HepG2 (cell line): ENCODE measurements at regions not wholly inside any gene's neighbourhood (a gene's known extent, or its start where the extent isn't known, plus 50 kb on each side); places are given as distances from the start of the nearest gene placed in this dataset.

Experiments
- ATAC-seq: fragments of 200-7000 bp; cut with Tn5 transposase; 3 replicates; pipeline ENCODE4 v1.9.1; 2020; ENCODE audit warnings: mild to moderate bottlenecking, moderate library complexity
- BruUV-seq: library from RNA; stranded (reverse); fragments of 400-500 nt; replicated peaks from 2 replicates; lab custom pipeline; 2021; lab: Mats Ljungman, UMichigan
- CTCF ChIA-PET: fragments of 300-600 bp; formaldehyde crosslinking; extraction: SDS; loops from one replicate; lab custom pipeline; 2021; ENCODE audit warnings: low total read pairs, inconsistent platforms, low intra/inter-chr PET ratio; lab: Yijun Ruan, JAX
- POLR2A ChIA-PET: fragments of 350-600 bp; sonication (Branson Sonifier 250); formaldehyde crosslinking; loops from one replicate; lab custom pipeline; 2020; ENCODE audit warnings: antibody characterized with exemption, inconsistent platforms; lab: Yijun Ruan, JAX
- DNase-seq: peaks from one replicate; pipeline ENCODE4 v3.0.0-alpha.2; 2015; ENCODE audit warnings: low spot score
- FAIRE-seq: peaks from 3 replicates; lab custom pipeline; 2011; peaks lifted over from hg19 to GRCh38; lab: Jason Lieb, UNC
- H2AFZ ChIP-seq: one replicate; pipeline ENCODE4 v1.6.1; 2011; ENCODE audit warnings: low read length, inconsistent platforms
- H3K27ac ChIP-seq: fragments of 300-600 bp; 3 replicates; pipeline ENCODE4 v1.8.0; 2011; ENCODE audit warnings: mixed run types, mild to moderate bottlenecking, mixed read lengths, low read length, inconsistent platforms; ENCODE audit not compliant: insufficient read depth; ENCODE audit errors: extremely low read length
- H3K27me3 ChIP-seq, 2 experiments: fragments of 200-600 bp in 1 of 2; 2 replicates in 1 of 2; 3 replicates in 1 of 2; pipeline versions ENCODE4 v1.6.0 to v1.8.0; 2011; ENCODE audit warnings: low read length in 2 of 2, mild to moderate bottlenecking in 2 of 2, moderate library complexity in 2 of 2, inconsistent platforms in 1 of 2; ENCODE audit not compliant: insufficient read depth in 2 of 2, control insufficient read depth in 1 of 2
- H3K36me3 ChIP-seq, 2 experiments: fragments of 200-600 bp in 1 of 2; replicated peaks in 1 of 2; 2 replicates in 1 of 2; 3 replicates in 1 of 2; pipeline versions ENCODE4 v1.5.1 to v1.8.0; 2011; ENCODE audit warnings: low read length in 2 of 2, inconsistent platforms in 1 of 2; ENCODE audit not compliant: insufficient read depth in 2 of 2, control insufficient read depth in 1 of 2
- H3K4me1 ChIP-seq: 2 replicates; pipeline ENCODE4 v1.5.1; 2012; ENCODE audit warnings: low read length, inconsistent platforms; ENCODE audit not compliant: insufficient read depth
- H3K4me2 ChIP-seq: 2 replicates; pipeline ENCODE4 v1.6.0; 2011; ENCODE audit warnings: low read depth, low read length, inconsistent platforms
- H3K4me3 ChIP-seq, 3 experiments: fragments of 200-600 bp in 1 of 3; sonication (generic), shearing (Covaris generic) in 1 of 3; replicated peaks in 1 of 3; 2 replicates each; pipeline ENCODE4 v1.5.1; 2011 to 2016; ENCODE audit warnings: low read length in 3 of 3, inconsistent platforms in 2 of 3, low read depth in 2 of 3, mild to moderate bottlenecking in 2 of 3, control low read depth in 1 of 3, mixed read lengths in 1 of 3; ENCODE audit not compliant: insufficient read depth in 1 of 3
- H3K79me2 ChIP-seq: one replicate; pipeline ENCODE4 v1.6.1; 2011; ENCODE audit warnings: low read length, inconsistent platforms; ENCODE audit not compliant: insufficient read depth
- H3K9ac ChIP-seq: 2 replicates; pipeline ENCODE4 v1.6.0; 2011; ENCODE audit warnings: mild to moderate bottlenecking, low read depth, low read length, inconsistent platforms; ENCODE audit not compliant: insufficient read depth
- H3K9me3 ChIP-seq: 2 replicates; pipeline ENCODE4 v1.5.1; 2012; ENCODE audit warnings: mild to moderate bottlenecking, low read length
- H4K20me1 ChIP-seq: 2 replicates; pipeline ENCODE4 v1.6.0; 2011; ENCODE audit warnings: inconsistent platforms, mild to moderate bottlenecking, low read length, moderate library complexity; ENCODE audit not compliant: insufficient read depth
- ARNT ChIP-seq: fragments of 450-650 bp; IDR thresholded peaks from 2 replicates; pipeline ENCODE4 v1.6.1; 2017
- BHLHE40 ChIP-seq: IDR thresholded peaks from 2 replicates; pipeline ENCODE4 v1.6.1; 2011; ENCODE audit warnings: low read length, improper control_type of control experiment
- CC2D1A ChIP-seq: sonication (generic); formaldehyde crosslinking; IDR thresholded peaks from 2 replicates; pipeline ENCODE4 v1.8.1; 2023; ENCODE audit warnings: mild to moderate bottlenecking, missing genetic modification reagents
- CEBPZ ChIP-seq: IDR thresholded peaks from 2 replicates; pipeline ENCODE4 v1.6.1; 2012; ENCODE audit warnings: low read length, improper control_type of control experiment
- ELF3 ChIP-seq: IDR thresholded peaks from 2 replicates; pipeline ENCODE4 v1.6.1; 2016; ENCODE audit warnings: missing genetic modification reagents, missing compliant biosample characterization
- GATAD1 ChIP-seq: IDR thresholded peaks from 2 replicates; pipeline ENCODE4 v1.6.1; 2016; ENCODE audit warnings: missing genetic modification reagents, missing compliant biosample characterization
- IKZF4 ChIP-seq: sonication (generic); formaldehyde crosslinking; IDR thresholded peaks from 2 replicates; pipeline ENCODE4 v1.5.1; 2020; ENCODE audit warnings: borderline replicate concordance, mild to moderate bottlenecking, low read depth, missing genetic modification reagents; ENCODE audit errors: not compliant biosample characterization
- KLF13 ChIP-seq: sonication (generic); formaldehyde crosslinking; IDR thresholded peaks from 2 replicates; pipeline ENCODE4 v1.4.0; 2020; ENCODE audit warnings: mild to moderate bottlenecking, missing genetic modification reagents
- MAFF ChIP-seq: IDR thresholded peaks from 2 replicates; pipeline ENCODE4 v1.6.1; 2011; ENCODE audit warnings: low read depth, low read length, improper control_type of control experiment
- MAFK ChIP-seq, 2 experiments: IDR thresholded peaks in 1 of 2; conservative IDR thresholded peaks in 1 of 2; 2 replicates each; pipeline ENCODE4 v1.6.1; 2011; ENCODE audit warnings: improper control_type of control experiment in 2 of 2, low read length in 2 of 2
- POLR2AphosphoS2 ChIP-seq: IDR thresholded peaks from 2 replicates; pipeline ENCODE4 v1.6.1; 2011; ENCODE audit warnings: low read depth, low read length, improper control_type of control experiment
- RCOR2 ChIP-seq: IDR thresholded peaks from 2 replicates; pipeline ENCODE4 v1.6.1; 2016; ENCODE audit warnings: missing biosample characterization, missing genetic modification reagents
- TRIM24 ChIP-seq: sonication (generic); formaldehyde crosslinking; IDR thresholded peaks from 2 replicates; pipeline ENCODE4 v1.8.0; 2022; ENCODE audit warnings: mild to moderate bottlenecking, missing genetic modification reagents
- ZFP37 ChIP-seq: sonication (generic); formaldehyde crosslinking; IDR thresholded peaks from 2 replicates; pipeline ENCODE4 v1.4.0; 2020; ENCODE audit warnings: missing genetic modification reagents, borderline replicate concordance
- ZNF790 ChIP-seq: sonication (generic); formaldehyde crosslinking; IDR thresholded peaks from 2 replicates; pipeline ENCODE4 v1.8.0; 2022; ENCODE audit warnings: missing genetic modification reagents, mild to moderate bottlenecking, borderline replicate concordance
- WGBS: methylation state at CpG from one replicate; pipeline ENCODE4 v1.1.6; 2017; ENCODE audit warnings: low lambda C conversion rate; 5-methylcytosine and 5-hydroxymethylcytosine counted together
- in situ Hi-C: cut with HindIII; loops from 2 replicates; pipeline ENCODE4 v1.10.0; 2017; ENCODE audit warnings: low pct_unique_long_range_greater_than_20kb; ENCODE audit not compliant: extremely low pct_ligation_motif_present
- intact Hi-C: fragments of 100-400 bp; cut with micrococcal nuclease; formaldehyde crosslinking; loops from one replicate; pipeline ENCODE4 v1.10.0; 2022; ENCODE audit not compliant: unreplicated experiment
- TF ChIP-seq, protein P1 (sequence below): sonication (generic); formaldehyde crosslinking; IDR thresholded peaks from 2 replicates; pipeline ENCODE4 v1.4.0; 2020; ENCODE audit warnings: missing genetic modification reagents
- TF ChIP-seq, protein P2 (sequence below): sonication (generic); IDR thresholded peaks from 2 replicates; pipeline ENCODE4 v1.6.1; 2016; ENCODE audit warnings: low read depth, borderline replicate concordance

- peak; percentile 36; the same call in 1 of the 2 replicates for TF ChIP-seq GATAD1 (CRISPR knock-in tag)
Measured at GRCh38 chr14:101706509-101707067, 54.9 kb upstream of the PPP2R5C start (continued).

GRCh38 chr14:101707068-101707842 lies 54.3 kb upstream of the PPP2R5C start:
- ATAC-seq (peak; percentile 62), FAIRE-seq (peak; percentile 95), DNase-seq (peak; percentile 81)
- Histone ChIP-seq H3K27ac (peak overlapping the region; percentile 48), H3K27me3 (no peaks in the 10 kb centered on the region), H3K9ac (peak overlapping the region; percentile 48), H3K9me3 (no peaks in the 10 kb centered on the region), H3K4me3 (peak overlapping the region; percentile 41 to 67 (median 48)), H4K20me1 (no peaks in the 10 kb centered on the region), H3K79me2 (no peaks in the 10 kb centered on the region), H3K36me3 (no peaks in the 10 kb centered on the region), H3K4me2 (peak overlapping the region; percentile 97), H2AFZ (no peak overlapping the region), H3K4me1 (peaks cover 53% of the 10 kb centered on the region)
- intact Hi-C loops (loop anchor here (1.0 to 5.0 kb wide), 3 partner anchors 64 to 390 kb away; no protein-coding TSS in a partner anchor), in situ Hi-C loops (loop anchor here (25.0 kb wide), 1 partner anchor 380 kb away; the partner anchor contains the start of gene HSP90AA1)
- WGBS, result 7% methylated on average over 8 of the region's 18 CpGs
- CTCF ChIA-PET, result interaction anchor here (1.4 to 2.0 kb wide), 3 partner anchors 63 to 253 kb away, joined by 3 to 12 read pairs (median 6); no protein-coding TSS in a partner anchor
- POLR2A ChIA-PET, result interaction anchor here (0.9 to 2.2 kb wide), 9 partner anchors 10 to 1036 kb away, joined by 3 to 9 read pairs (median 4); no protein-coding TSS in a partner anchor
- no TSS peak for BruUV-seq
- no peak for TF ChIP-seq KLF13 (CRISPR knock-in tag)
- TF ChIP-seq CEBPZ, result no peak
- TF ChIP-seq ZNF790 (CRISPR knock-in tag), result no peak
- peak; percentile 35; the same call in 1 of the 2 replicates for TF ChIP-seq ELF3 (CRISPR knock-in tag)
- 0 out of 2 replicates have a peak, but pooled peaks have one; percentile 71 for TF ChIP-seq CC2D1A
- no peak for TF ChIP-seq IKZF4 (CRISPR knock-in tag)
- no peak for TF ChIP-seq BHLHE40
- TF ChIP-seq ZFP37 (CRISPR knock-in tag), result no peak
- TF ChIP-seq, protein P1, sequence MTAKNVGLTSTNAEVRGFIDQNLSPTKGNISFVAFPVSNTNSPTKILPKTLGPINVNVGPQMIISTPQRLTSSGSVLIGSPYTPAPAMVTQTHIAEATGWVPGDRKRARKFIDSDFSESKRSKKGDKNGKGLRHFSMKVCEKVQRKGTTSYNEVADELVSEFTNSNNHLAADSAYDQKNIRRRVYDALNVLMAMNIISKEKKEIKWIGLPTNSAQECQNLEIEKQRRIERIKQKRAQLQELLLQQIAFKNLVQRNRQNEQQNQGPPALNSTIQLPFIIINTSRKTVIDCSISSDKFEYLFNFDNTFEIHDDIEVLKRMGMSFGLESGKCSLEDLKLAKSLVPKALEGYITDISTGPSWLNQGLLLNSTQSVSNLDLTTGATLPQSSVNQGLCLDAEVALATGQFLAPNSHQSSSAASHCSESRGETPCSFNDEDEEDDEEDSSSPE (CRISPR knock-in tag), result no peak
- TF ChIP-seq RCOR2 (CRISPR knock-in tag), result peak; percentile 78
- TF ChIP-seq, protein P2, sequence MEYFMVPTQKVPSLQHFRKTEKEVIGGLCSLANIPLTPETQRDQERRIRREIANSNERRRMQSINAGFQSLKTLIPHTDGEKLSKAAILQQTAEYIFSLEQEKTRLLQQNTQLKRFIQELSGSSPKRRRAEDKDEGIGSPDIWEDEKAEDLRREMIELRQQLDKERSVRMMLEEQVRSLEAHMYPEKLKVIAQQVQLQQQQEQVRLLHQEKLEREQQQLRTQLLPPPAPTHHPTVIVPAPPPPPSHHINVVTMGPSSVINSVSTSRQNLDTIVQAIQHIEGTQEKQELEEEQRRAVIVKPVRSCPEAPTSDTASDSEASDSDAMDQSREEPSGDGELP, result no peak
- TF ChIP-seq MAFF, result peak; percentile 77
- peak; percentile 73 to 82 for TF ChIP-seq MAFK (conservative IDR thresholded peaks at IDR 0.05 in 1 of 2, IDR thresholded peaks at IDR 0.05 in 1 of 2; ENCODE audit: low read length in 2 of 2)
- TF ChIP-seq POLR2AphosphoS2, result no peak
- TF ChIP-seq TRIM24 (CRISPR knock-in tag), result no peak
- no peak for TF ChIP-seq ARNT
